MCF 10A (cell line): ENCODE measurements at regions not wholly inside any gene's neighbourhood (a gene's known extent, or its start where the extent isn't known, plus 50 kb on each side); places are given as distances from the start of the nearest gene placed in this dataset.

ENCODE experiments used
- BruUV-seq: library from RNA; stranded (reverse); fragments of 400-500 nt; replicated peaks from 2 replicates; lab custom pipeline; 2021; lab: Mats Ljungman, UMichigan
- CTCF ChIA-PET: fragments of 300-600 bp; sonication (Branson Sonifier 250); formaldehyde crosslinking; extraction: SDS; loops from one replicate; lab custom pipeline; 2021; ENCODE audit warnings: antibody characterized with exemption, inconsistent platforms; lab: Yijun Ruan, JAX
- POLR2A ChIA-PET: fragments of 300-600, 350-650 bp; sonication (Branson Sonifier 250); formaldehyde crosslinking; extraction: SDS; loops from one replicate; lab custom pipeline; 2020; ENCODE audit warnings: antibody characterized with exemption, inconsistent platforms; lab: Yijun Ruan, JAX
- DNase-seq: peaks from one replicate; pipeline ENCODE4 v3.0.0-alpha.2; 2018; ENCODE audit not compliant: unreplicated experiment
- H3K27ac Mint-ChIP-seq: one replicate; pipeline ENCODE4 v1.8.0; 2022; ENCODE audit warnings: mild to moderate bottlenecking, low read depth, mixed read lengths; ENCODE audit not compliant: unreplicated experiment
- H3K27me3 Mint-ChIP-seq: one replicate; pipeline ENCODE4 v1.8.0; 2022; ENCODE audit warnings: mixed read lengths; ENCODE audit not compliant: insufficient read depth, unreplicated experiment
- H3K36me3 Mint-ChIP-seq: one replicate; pipeline ENCODE4 v1.8.0; 2022; ENCODE audit warnings: mild to moderate bottlenecking, moderate library complexity, mixed read lengths; ENCODE audit not compliant: insufficient read depth, unreplicated experiment
- H3K4me1 Mint-ChIP-seq: one replicate; pipeline ENCODE4 v1.8.0; 2022; ENCODE audit warnings: mixed read lengths; ENCODE audit not compliant: insufficient read depth, unreplicated experiment
- H3K4me3 Mint-ChIP-seq: one replicate; pipeline ENCODE4 v1.8.0; 2022; ENCODE audit warnings: mild to moderate bottlenecking, moderate library complexity, mixed read lengths; ENCODE audit not compliant: unreplicated experiment
- H3K9me3 Mint-ChIP-seq: one replicate; pipeline ENCODE4 v1.8.0; 2022; ENCODE audit warnings: mixed read lengths; ENCODE audit not compliant: unreplicated experiment
- CTCF ChIP-seq: fragments of 200-600 bp; IDR thresholded peaks from one replicate; pipeline ENCODE4 v1.8.0; 2022; ENCODE audit warnings: antibody characterized with exemption, mild to moderate bottlenecking; ENCODE audit not compliant: unreplicated experiment
- intact Hi-C: fragments of 100-400 bp; cut with micrococcal nuclease; formaldehyde crosslinking; loops from 2 replicates; pipeline ENCODE4 v1.14.1; 2022

- Mint-ChIP-seq H3K36me3 (peaks cover 5% of the 10 kb centered on the region), H3K4me3 (no peak overlapping the region), H3K9me3 (no peaks in the 10 kb centered on the region), H3K27ac (no peak overlapping the region), H3K4me1 (no peaks in the 10 kb centered on the region), H3K27me3 (no peaks in the 10 kb centered on the region)
- POLR2A ChIA-PET, result interaction anchor here (0.6 kb wide), 1 partner anchor 17 kb away, joined by 3 read pairs; no protein-coding TSS in a partner anchor
- intact Hi-C loops, result no loop called here
- no peak for DNase-seq
- CTCF ChIA-PET, result no interaction called here
- BruUV-seq, result no TSS peak
- TF ChIP-seq CTCF, result no peak
Observed at GRCh38 chr9:86577420-86578333, 223.5 kb upstream of the TUT7 start.

- intact Hi-C loops, result no loop called here
- CTCF ChIA-PET, result no interaction called here
- no peaks in the 10 kb centered on the region for H3K4me1 Mint-ChIP-seq
- POLR2A ChIA-PET, result interaction anchor here (0.9 kb wide), 1 partner anchor 24 kb away, joined by 3 read pairs; no protein-coding TSS in a partner anchor
- DNase-seq, result no peak
- H3K4me3 Mint-ChIP-seq, result no peak overlapping the region
- no peaks in the 10 kb centered on the region for H3K27me3 Mint-ChIP-seq
- no peak overlapping the region for H3K27ac Mint-ChIP-seq
- H3K36me3 Mint-ChIP-seq, result peaks cover 5% of the 10 kb centered on the region
- no peak for TF ChIP-seq CTCF
- BruUV-seq, result no TSS peak
- no peaks in the 10 kb centered on the region for H3K9me3 Mint-ChIP-seq
Observed at GRCh38 chr9:86575825-86576525, 221.8 kb upstream of the TUT7 start.

GRCh38 chr9:86575137-86575536 is 220.9 kb upstream of the TUT7 start:
- H3K27ac Mint-ChIP-seq, result no peak overlapping the region
- H3K27me3 Mint-ChIP-seq, result no peaks in the 10 kb centered on the region
- ChIA-PET POLR2A (no interaction called here), CTCF (no interaction called here)
- no peaks in the 10 kb centered on the region for H3K4me1 Mint-ChIP-seq
- TF ChIP-seq CTCF, result no peak
- no peaks in the 10 kb centered on the region for H3K9me3 Mint-ChIP-seq
- H3K36me3 Mint-ChIP-seq, result no peaks in the 10 kb centered on the region
- DNase-seq, result no peak
- no TSS peak for BruUV-seq
- no peak overlapping the region for H3K4me3 Mint-ChIP-seq
- intact Hi-C loops, result no loop called here

- no peak for TF ChIP-seq CTCF
- intact Hi-C loops, result no loop called here
- Mint-ChIP-seq H3K27ac (no peak overlapping the region), H3K36me3 (no peaks in the 10 kb centered on the region), H3K9me3 (no peaks in the 10 kb centered on the region), H3K27me3 (no peaks in the 10 kb centered on the region), H3K4me1 (no peaks in the 10 kb centered on the region), H3K4me3 (no peak overlapping the region)
- ChIA-PET CTCF (no interaction called here), POLR2A (no interaction called here)
- DNase-seq, result no peak
- BruUV-seq, result no TSS peak
Observed at GRCh38 chr9:86573886-86574285, 219.7 kb upstream of the TUT7 start.
